Natural killer cell (primary cell): ENCODE measurements at regions not wholly inside any gene's neighbourhood (a gene's known extent, or its start where the extent isn't known, plus 50 kb on each side); places are given as distances from the start of the nearest gene placed in this dataset.

Experiments
- ATAC-seq, 3 donors: fragments of 150-1000 bp in 2 of 3; fragments of 200-7000 bp in 1 of 3; cut with Tn5 transposase; 1 replicate in 1 of 3; 2 replicates in 2 of 3; pipeline ENCODE4 v1.10.0; 2021; ENCODE audit warnings: mild to moderate bottlenecking in 2 of 3, moderate library complexity in 2 of 3
- DNase-seq, 2 donors: peaks; one replicate each; pipeline versions ENCODE4 v3.0.0 to v3.0.0-alpha.2; 2013 to 2021; ENCODE audit warnings: mixed read lengths in 1 of 2
- H3K27ac ChIP-seq: one replicate; pipeline ENCODE4 v1.5.1; 2013; ENCODE audit warnings: mild to moderate bottlenecking, low read length
- H3K27me3 ChIP-seq: one replicate; pipeline ENCODE4 v1.6.1; 2013; ENCODE audit warnings: low read length; ENCODE audit not compliant: control insufficient read depth, insufficient read depth
- H3K36me3 ChIP-seq: one replicate; pipeline ENCODE4 v1.6.1; 2013; ENCODE audit warnings: low read length; ENCODE audit not compliant: control insufficient read depth, insufficient read depth
- H3K4me1 ChIP-seq: one replicate; pipeline ENCODE4 v1.6.1; 2013; ENCODE audit warnings: low read length; ENCODE audit not compliant: control insufficient read depth, insufficient read depth
- H3K4me3 ChIP-seq: one replicate; pipeline ENCODE4 v1.5.1; 2013; ENCODE audit warnings: low read length
- H3K9me3 ChIP-seq: one replicate; pipeline ENCODE4 v1.6.1; 2013; ENCODE audit warnings: low read length; ENCODE audit not compliant: control insufficient read depth, insufficient read depth
- H3K27ac Mint-ChIP-seq, 2 donors: one replicate each; pipeline ENCODE4 v1.8.0; 2022; ENCODE audit warnings: mild to moderate bottlenecking in 2 of 2, mixed read lengths in 2 of 2, moderate library complexity in 1 of 2
- H3K27me3 Mint-ChIP-seq, 2 donors: one replicate each; pipeline ENCODE4 v1.8.0; 2022; ENCODE audit warnings: low read depth in 2 of 2, mixed read lengths in 2 of 2
- H3K36me3 Mint-ChIP-seq: one replicate; pipeline ENCODE4 v1.8.0; 2022; ENCODE audit warnings: mixed read lengths
- H3K4me1 Mint-ChIP-seq, 2 donors: one replicate each; pipeline ENCODE4 v1.8.0; 2022; ENCODE audit warnings: mixed read lengths in 2 of 2
- H3K4me3 Mint-ChIP-seq: one replicate; pipeline ENCODE4 v1.8.0; 2022; ENCODE audit warnings: mild to moderate bottlenecking, moderate library complexity, mixed read lengths
- H3K9me3 Mint-ChIP-seq, 2 donors: one replicate each; pipeline ENCODE4 v1.8.0; 2022; ENCODE audit warnings: mixed read lengths in 2 of 2
- WGBS: methylation state at CpG from one replicate; pipeline ENCODE4 v1.1.7; 2013; ENCODE audit warnings: missing lambda C conversion rate; ENCODE audit not compliant: insufficient coverage; 5-methylcytosine and 5-hydroxymethylcytosine counted together
- intact Hi-C: fragments of 100-400 bp; cut with micrococcal nuclease; formaldehyde crosslinking; loops from one replicate; pipeline ENCODE4 v1.14.2; 2022
- TF ChIP-seq, protein P1 (sequence below): fragments of 200-600 bp; IDR thresholded peaks from one replicate; pipeline ENCODE4 v1.8.0; 2022; ENCODE audit warnings: antibody characterized with exemption

DNA sequence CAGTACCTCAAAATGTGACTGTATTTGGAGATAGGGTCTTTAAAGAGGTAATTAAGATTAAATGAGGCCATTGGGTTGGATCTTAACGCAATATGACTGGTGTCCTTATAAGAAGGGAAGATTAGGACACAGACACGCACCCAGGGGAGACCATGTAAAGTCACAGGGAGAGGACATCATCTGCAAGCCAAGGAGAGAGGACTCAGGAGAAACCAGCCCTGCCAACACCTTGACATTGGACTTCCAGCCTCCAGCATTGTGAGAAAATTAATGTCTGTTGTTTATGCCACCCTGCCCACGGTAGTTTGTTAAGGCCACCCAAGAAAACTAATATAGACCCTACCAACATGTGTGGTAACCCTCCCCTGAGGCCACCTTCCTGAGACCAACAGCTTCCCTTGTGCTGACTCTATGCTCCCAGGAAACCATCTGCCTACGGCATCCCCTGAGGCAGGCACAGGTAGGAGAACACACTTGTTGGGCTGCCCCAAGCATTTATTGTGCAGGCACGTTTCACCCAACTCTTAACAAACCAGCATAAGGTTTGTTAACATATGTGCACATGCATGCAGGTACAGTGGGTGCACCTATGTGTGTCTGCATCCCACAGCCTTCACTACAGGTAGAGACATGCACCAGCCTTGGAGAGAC is 161.5 kb upstream of the AGAP1 start:
- no peak overlapping the region for H3K4me3 Mint-ChIP-seq
- intact Hi-C loops = no loop called here
- TF ChIP-seq, protein P1, sequence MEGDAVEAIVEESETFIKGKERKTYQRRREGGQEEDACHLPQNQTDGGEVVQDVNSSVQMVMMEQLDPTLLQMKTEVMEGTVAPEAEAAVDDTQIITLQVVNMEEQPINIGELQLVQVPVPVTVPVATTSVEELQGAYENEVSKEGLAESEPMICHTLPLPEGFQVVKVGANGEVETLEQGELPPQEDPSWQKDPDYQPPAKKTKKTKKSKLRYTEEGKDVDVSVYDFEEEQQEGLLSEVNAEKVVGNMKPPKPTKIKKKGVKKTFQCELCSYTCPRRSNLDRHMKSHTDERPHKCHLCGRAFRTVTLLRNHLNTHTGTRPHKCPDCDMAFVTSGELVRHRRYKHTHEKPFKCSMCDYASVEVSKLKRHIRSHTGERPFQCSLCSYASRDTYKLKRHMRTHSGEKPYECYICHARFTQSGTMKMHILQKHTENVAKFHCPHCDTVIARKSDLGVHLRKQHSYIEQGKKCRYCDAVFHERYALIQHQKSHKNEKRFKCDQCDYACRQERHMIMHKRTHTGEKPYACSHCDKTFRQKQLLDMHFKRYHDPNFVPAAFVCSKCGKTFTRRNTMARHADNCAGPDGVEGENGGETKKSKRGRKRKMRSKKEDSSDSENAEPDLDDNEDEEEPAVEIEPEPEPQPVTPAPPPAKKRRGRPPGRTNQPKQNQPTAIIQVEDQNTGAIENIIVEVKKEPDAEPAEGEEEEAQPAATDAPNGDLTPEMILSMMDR = no peak

DNA sequence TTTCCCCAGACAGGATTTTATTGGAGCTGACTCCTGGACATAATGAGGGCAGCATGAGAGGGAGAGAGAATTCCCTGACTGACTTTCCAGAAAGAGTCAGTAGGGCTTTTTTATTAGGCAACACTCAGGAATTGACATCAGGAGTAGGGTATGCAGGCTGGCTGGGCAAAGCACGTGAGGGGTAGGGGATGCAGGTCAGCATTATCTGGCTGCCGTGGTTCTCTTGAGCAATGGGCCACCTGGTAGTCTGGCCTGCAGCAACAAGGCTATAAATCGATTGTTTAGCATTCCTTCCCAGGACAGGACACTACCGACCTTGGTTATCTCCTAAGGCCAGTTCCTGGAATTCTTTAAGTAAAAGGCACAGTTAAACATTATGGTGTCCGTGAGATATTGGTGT is 160.8 kb upstream of the AGAP1 start:
- H3K27me3 ChIP-seq = no peaks in the 10 kb centered on the region
- no peak overlapping the region for H3K27ac ChIP-seq
- H3K4me1 Mint-ChIP-seq = no peaks in the 10 kb centered on the region
- H3K36me3 ChIP-seq = no peaks in the 10 kb centered on the region
- peaks cover 23 to 67% of the 10 kb centered on the region in 2 donors for H3K27me3 Mint-ChIP-seq
- TF ChIP-seq, protein P1 = no peak
- no peaks in the 10 kb centered on the region for H3K9me3 Mint-ChIP-seq
- no peak overlapping the region for H3K27ac Mint-ChIP-seq
- H3K4me3 Mint-ChIP-seq = no peak overlapping the region
- 54% methylated on average over 5 of the region's 5 CpGs for WGBS
- H3K4me1 ChIP-seq = no peaks in the 10 kb centered on the region
- H3K36me3 Mint-ChIP-seq = no peaks in the 10 kb centered on the region
- no peak for ATAC-seq
- DNase-seq = no peak
- H3K9me3 ChIP-seq = no peaks in the 10 kb centered on the region
- intact Hi-C loops = no loop called here
- H3K4me3 ChIP-seq = no peak overlapping the region

More for the DNA sequence above, 161.5 kb upstream of the AGAP1 start:
- no peaks in the 10 kb centered on the region for H3K36me3 Mint-ChIP-seq
- Histone ChIP-seq H3K4me3 (no peak overlapping the region), H3K27ac (no peak overlapping the region), H3K27me3 (no peaks in the 10 kb centered on the region), H3K9me3 (no peaks in the 10 kb centered on the region), H3K36me3 (no peaks in the 10 kb centered on the region), H3K4me1 (no peaks in the 10 kb centered on the region)
- no peak for ATAC-seq
- no peak overlapping the region for H3K27ac Mint-ChIP-seq
- WGBS = 81% methylated on average over 5 of the region's 5 CpGs
- H3K9me3 Mint-ChIP-seq = no peaks in the 10 kb centered on the region
- DNase-seq = no peak
- H3K27me3 Mint-ChIP-seq = peaks cover 20 to 60% of the 10 kb centered on the region in 2 donors
- no peaks in the 10 kb centered on the region for H3K4me1 Mint-ChIP-seq

DNA sequence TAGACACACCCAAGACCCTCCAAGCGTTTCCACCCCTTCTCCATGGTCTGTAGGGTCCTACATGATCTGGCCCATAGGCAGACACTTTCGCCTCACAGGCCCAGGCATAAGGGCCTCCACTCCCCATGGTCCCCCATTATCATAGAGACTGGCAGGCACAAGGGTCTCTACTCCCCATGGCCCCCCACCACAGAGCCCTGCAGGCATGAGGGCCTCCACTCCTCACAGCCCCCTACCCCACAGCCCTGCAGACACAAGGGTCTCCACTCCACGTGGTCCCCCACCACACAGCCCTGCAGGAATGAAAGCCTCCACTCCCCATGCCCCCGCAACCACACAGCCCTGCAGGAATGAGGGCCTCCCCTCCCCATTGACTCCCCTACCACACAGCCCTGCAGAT is 159.7 kb upstream of the AGAP1 start:
- no peak overlapping the region for H3K27ac Mint-ChIP-seq
- Histone ChIP-seq H3K4me1 (no peaks in the 10 kb centered on the region), H3K9me3 (no peaks in the 10 kb centered on the region), H3K36me3 (no peaks in the 10 kb centered on the region), H3K27me3 (no peaks in the 10 kb centered on the region), H3K27ac (no peak overlapping the region), H3K4me3 (no peak overlapping the region)
- H3K27me3 Mint-ChIP-seq = peaks cover 22 to 68% of the 10 kb centered on the region in 2 donors
- ATAC-seq (no peak), DNase-seq (no peak)
- H3K4me3 Mint-ChIP-seq = no peak overlapping the region
- H3K4me1 Mint-ChIP-seq = no peaks in the 10 kb centered on the region
- H3K36me3 Mint-ChIP-seq = no peaks in the 10 kb centered on the region
- no peaks in the 10 kb centered on the region for H3K9me3 Mint-ChIP-seq
- WGBS = 63% methylated on average over 4 of the region's 4 CpGs
- intact Hi-C loops = no loop called here
- TF ChIP-seq, protein P1 = no peak

DNA sequence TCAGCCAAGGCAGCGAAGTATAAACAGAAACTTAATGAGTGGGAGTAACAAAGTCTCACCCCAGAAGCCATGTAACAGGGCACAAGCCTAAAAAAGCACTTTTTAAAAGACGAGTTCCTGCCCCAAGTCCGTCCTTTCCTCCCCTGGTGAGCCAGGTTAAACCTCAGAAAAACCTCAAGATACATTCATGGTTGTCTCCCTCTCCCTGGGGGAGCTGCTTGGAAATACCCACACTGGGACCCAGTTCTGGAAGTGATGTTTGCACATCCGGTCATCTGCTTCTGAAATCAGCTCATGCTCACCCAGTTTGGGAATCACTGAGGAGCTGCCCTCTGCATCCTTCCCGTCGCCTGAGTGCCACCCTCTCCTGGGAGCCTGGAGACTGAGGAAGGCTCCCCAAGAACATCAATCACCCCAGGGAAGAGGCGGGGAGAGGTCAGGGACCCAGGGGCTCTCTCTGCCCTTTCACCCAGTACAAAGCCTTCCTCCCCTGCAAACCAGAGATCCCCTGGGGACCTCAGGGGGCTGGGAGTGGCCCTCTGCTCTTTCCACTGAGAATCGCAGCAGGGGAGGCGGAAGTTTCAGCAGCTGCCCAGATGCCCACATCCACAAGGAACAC is 150.6 kb upstream of the AGAP1 start:
- ATAC-seq = no peak
- H3K27ac ChIP-seq = no peak overlapping the region
- TF ChIP-seq, protein P1 = no peak
- no peaks in the 10 kb centered on the region for H3K9me3 ChIP-seq
- peaks cover 4 to 5% of the 10 kb centered on the region in 2 donors for H3K27me3 Mint-ChIP-seq
- 74% methylated on average over 9 of the region's 9 CpGs for WGBS
- H3K9me3 Mint-ChIP-seq = no peaks in the 10 kb centered on the region
- no peaks in the 10 kb centered on the region for H3K36me3 ChIP-seq
- H3K4me3 Mint-ChIP-seq = no peak overlapping the region
- H3K4me1 ChIP-seq = no peaks in the 10 kb centered on the region
- no peak for DNase-seq
- H3K4me1 Mint-ChIP-seq = no peaks in the 10 kb centered on the region
- no peak overlapping the region for H3K27ac Mint-ChIP-seq
- no peaks in the 10 kb centered on the region for H3K36me3 Mint-ChIP-seq
- no peaks in the 10 kb centered on the region for H3K27me3 ChIP-seq
- intact Hi-C loops = no loop called here
- no peak overlapping the region for H3K4me3 ChIP-seq
